HG03280 (cell line): ENCODE measurements at regions not wholly inside any gene's neighbourhood (a gene's known extent, or its start where the extent isn't known, plus 50 kb on each side); places are given as distances from the start of the nearest gene placed in this dataset.

Experiments
- ATAC-seq: cut with Tn5 transposase; IDR thresholded peaks from one replicate; pipeline ENCODE4 v1.9.1; 2021; ENCODE audit warnings: mild to moderate bottlenecking, moderate library complexity; ENCODE audit not compliant: unreplicated experiment

DNA sequence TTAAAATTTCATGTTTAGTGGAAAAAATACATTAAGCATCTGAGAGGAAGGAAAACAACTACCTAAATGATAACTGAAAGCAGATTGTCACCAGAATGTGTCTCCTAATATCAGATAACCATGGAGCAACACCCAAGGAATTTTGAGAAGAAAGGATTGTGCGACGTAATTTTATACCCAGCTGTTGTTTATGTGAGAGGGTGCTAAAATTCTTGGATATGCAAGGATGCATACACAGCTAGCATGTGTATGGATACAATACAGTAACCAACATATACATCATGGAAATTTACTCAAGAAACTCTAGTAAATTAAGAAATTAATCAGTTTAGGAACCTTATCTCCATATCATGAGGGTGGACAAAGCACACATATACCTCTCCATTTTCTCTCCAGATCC is 290.9 kb downstream of the HS3ST3A1 start:
- ATAC-seq = no peak

GRCh38 chr17:13306310-13306962 is 288.6 kb upstream of the ELAC2 start:
- ATAC-seq = no peak

DNA sequence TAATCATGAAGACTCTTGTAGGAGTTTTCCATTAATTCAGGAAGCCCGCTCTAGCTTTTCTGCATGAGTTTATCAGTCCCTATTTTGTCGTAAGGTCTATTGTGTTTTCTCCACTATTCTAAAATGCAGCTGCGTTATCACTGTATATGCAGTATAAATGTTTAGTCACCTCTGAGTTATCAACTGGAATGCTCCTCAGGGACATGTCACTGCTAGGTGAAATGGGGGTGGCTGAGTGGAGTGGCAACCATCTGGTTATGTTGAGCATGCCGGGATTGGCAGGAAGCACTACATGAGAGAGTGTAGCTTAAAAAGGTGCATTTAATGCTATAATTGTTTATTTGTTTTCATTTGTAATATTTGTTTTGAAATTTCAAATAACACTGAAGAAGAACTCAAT is 285.2 kb upstream of the ELAC2 start:
- no peak for ATAC-seq

DNA sequence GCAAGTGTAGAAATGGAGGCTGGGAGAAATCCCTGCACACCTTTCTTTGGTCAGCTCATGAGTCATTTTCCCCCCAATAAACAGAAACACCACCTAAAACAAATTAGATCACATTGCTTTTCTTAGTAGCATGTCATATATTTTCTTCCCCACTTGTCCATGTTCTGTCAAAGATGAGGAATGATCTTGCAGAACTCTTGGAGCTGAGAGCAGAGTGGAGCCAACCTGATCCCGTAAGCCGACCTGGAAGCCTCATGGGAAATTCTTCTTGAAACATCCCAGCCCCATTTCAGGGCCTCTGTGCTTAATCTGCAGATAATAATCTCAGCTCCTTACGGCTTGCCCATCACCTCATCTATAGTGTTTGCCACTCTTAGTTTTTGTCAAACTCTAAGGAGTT is 284.6 kb upstream of the ELAC2 start:
- no peak for ATAC-seq

DNA sequence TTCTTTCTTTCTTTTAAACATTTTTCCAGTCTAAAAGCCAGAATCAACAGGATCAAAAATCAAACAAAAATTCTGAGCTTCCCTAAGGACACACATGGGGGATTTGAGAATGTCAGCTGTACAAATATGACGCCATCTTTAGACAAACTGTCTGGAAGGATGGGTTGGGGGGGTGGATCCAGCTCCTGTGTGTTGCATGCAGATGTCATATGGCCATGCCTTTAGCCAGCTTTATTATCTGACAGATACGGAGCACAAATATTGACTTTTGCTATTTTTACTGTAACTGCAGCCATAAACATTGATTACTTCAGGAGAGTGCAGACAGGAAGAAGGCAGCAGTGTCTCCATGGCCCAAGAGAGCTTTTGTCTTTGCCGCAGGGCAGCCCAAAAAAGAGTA is 279.4 kb upstream of the ELAC2 start:
- no peak for ATAC-seq

DNA sequence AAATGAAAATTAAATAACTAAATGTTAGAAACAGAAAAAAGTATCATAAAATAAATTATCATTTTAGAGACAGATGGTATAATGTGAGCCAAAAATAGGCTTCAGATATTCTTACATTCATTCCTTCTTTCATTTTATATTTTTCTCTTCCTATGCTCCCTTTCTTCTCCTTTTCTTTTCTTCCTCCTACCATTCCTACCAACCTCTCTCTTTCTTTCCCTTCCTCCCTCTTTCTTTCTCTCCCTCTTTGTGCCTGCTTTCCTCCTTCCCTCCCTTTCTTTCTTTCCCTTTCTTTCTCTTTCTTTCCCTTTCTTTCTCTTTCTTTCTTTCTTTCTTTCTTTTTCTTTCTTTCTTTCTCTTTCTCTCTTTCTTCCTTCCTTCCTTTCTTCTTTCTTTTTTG is 275.6 kb upstream of the ELAC2 start:
- no peak for ATAC-seq

DNA sequence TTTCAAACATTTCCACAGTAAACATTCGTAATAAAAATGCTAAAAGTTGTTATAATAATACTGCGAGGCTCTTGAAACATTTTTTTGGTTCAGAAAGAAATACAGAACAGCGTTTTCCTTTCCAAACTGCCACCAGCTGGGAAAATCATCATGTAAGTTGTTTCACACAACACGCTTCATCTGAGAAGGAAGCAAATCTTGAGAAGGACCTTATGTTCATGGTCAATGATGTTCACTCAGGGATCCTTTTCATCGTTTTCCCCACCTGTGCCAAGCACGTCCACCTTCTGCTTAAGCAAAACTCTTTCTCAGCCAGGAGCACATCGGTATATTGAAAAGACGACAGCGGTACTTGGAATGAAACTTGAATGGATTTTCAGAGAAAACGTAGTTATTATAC is 274.5 kb upstream of the ELAC2 start:
- no peak for ATAC-seq

- no peak for ATAC-seq
These were observed 270.4 kb upstream of the ELAC2 start for GRCh38 chr17:13288248-13288647.

DNA sequence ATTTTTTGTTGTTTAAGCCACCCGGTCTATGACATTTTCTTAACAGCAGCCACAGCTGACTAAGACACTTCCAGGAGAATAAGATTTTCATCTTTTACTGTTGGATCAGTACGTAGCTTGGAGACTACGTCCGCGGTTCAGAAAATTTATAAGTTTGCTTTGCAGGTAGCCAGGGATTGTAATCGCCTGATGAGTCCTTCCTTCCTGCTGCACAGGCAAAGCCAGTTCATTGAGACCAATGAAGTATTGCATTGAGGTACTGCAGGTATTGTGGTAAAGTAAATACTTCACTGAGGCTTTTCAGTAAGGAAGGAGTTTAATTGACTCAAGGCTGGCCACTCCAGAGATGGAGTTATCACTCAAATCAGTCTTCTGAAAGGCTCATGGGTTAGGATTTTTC is 269.4 kb upstream of the ELAC2 start:
- ATAC-seq = no peak

DNA sequence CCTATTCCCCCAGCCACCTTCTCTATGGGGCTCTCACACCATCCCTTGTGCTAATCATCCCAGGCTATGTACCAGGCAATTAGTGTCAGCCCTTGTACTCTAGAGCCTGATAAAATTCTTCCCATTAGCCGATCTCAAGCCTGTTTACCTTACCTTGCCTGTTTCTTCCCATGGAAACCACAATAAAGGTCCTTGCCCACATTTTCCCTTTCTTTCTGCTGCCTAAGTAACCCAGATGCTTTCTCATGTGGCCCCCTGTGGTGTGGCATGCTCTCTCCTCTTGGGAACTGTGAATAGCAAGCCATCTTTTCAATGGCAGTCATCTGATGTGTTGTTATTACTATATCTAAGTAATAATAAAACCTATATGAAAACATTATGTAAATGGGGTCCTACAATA is 265.8 kb upstream of the ELAC2 start:
- no peak for ATAC-seq

- no peak for ATAC-seq
These were observed 263.8 kb upstream of the ELAC2 start for GRCh38 chr17:13281626-13282025.

DNA sequence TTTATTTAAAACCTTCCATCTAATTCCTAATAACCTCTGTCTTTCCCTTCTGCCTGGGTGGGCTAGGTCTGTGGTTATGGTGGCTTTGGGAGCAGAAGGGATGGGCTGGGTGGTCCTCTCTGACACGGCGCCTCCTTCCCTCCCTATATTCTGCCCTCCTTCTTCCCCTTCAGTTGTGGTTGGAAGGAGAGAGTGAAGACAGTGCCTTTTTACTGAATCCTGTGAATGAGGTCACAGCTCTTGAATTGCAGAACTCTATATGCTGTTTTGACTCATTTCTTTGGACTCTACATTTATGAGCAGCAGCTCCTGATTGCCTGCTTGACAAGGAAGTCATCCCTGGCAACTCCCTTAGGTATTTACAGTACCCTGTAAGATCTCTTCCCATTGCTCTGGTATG is 256.0 kb upstream of the ELAC2 start:
- ATAC-seq = no peak

- ATAC-seq = no peak
These were observed 254.5 kb upstream of the ELAC2 start for GRCh38 chr17:13272296-13272695.

DNA sequence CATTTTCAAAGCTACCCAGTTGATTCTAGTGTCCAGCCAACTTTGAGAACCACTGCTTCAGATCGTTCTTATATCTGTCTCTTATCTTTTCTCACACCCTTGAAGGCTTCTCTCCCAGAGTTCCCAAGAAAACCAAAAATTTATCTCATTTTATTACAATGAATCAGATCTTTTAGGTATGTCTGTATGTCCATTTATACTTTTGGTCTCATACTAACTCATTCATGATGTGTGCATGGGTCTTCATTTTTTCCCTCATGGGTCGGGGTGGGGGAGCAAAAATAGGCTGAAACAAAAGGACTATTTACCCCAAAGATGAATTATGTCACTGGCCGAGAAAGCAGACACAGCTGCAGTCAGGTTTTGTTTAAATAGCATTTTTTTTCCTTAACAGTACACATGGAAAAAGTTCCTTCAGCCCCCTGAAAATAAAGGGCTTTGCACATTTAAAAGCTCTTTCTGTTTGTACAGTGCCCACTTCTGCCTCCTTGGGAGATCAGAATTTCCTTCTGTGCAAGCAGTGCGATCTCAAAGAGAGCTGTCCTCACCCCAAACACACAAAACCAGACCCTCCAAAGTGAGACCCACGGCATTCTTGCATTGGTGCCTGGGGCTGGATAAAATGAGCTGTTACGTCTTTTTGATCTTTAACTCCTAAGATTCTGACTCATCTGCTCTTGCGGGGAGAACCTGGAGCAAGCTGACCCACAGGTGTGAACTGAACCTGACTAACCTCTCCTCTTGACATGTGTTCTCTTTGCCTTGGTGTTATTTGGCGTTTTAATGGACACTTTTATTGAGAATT is 251.2 kb upstream of the ELAC2 start:
- no peak for ATAC-seq

DNA sequence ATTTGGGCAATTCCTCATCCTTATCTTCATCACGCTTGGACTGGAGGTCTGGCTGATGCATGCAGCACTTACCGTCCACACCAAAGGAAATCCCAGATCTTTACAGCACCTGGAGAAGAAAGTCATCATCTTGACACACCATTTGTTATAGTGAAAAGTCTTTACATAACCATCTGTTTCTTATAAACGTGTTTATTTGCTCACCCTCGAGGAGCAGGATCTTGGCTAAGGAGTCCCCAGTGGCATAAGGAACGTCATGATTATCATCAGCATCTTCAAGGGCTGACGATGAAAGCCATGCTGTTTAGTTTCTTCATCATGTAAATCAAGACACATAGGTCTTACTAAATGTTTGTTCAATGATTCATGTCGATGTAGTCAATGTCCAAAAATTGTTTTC is 248.8 kb upstream of the ELAC2 start:
- ATAC-seq = no peak

- ATAC-seq = no peak
These were observed 247.5 kb upstream of the ELAC2 start for GRCh38 chr17:13265311-13265710.

DNA sequence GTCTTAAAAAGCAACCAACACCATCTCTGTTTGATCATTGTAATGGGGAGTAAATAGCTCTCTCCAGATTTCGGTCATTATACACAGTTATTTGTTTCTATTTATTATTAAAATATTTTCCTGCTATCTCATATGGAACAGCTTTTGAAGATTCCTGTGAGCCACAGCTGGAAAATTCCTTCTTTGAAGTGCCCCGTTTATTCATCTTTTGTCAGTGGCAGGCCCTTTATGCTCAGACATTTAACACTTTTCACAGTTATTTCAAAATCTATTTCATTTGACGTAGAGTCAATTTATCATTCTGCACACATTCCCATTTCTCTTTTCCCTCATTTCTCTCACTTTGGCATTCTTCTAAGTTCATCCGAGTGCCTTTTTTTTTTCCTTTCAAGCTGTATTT is 245.9 kb upstream of the ELAC2 start:
- ATAC-seq = no peak

DNA sequence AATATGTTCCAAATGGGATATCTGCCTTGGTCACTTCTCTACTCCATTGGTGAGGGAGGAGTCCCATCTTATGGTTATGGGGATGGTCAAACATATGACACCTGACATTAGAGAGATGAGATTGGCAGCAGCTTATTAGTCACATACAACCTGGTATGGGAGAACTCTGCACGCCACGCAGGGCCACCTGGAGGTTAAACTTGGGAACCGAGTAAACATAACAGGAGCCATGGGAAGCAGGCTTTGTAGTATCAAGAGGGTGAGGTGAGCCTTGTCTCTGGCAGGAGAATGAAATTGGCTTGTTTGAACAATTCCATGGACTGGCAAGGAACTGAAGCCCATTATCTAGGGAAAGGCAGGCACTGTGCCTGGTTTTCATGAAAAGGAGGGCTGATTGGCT is 238.7 kb upstream of the ELAC2 start:
- ATAC-seq = no peak

GRCh38 chr17:13253733-13254410 is 236.0 kb upstream of the ELAC2 start:
- ATAC-seq = no peak

DNA sequence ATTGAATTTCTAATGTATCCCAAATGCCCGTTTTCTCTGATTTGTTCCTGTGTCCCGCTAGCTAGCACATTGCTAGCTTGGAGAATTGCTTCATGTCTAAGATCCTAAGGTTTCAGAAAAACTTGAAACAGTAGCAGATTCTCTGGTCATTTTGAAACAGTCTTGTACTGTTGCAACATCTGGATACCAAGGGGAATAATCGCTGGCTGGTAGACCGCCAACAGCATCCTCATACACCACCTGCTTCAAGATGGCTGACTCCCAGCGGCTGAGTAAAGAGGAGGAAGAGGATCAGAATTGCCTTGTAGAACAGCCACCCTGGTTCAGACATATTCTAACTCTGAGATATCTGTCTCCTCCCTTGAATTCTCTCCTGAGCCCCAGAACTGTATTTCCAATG is 226.7 kb upstream of the ELAC2 start:
- no peak for ATAC-seq

DNA sequence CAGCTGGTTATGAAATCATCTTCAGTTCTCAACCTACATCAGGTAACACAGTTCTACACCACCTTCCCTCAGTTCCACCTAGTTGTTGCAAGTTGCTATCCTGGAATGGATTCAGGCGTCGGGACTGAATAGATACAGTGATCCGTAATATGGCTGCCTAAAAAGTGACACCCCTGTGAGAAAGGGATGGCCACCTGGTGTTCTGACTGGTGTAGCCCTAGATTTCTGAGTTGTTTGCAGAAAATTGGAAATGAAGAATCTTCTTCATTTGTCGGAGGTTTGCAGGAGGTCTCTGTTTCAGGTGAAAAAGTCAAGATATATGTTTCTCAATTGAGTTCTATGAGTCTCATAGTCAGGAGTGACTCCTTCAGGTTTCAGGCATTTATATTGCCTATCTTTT is 225.8 kb upstream of the ELAC2 start:
- no peak for ATAC-seq

DNA sequence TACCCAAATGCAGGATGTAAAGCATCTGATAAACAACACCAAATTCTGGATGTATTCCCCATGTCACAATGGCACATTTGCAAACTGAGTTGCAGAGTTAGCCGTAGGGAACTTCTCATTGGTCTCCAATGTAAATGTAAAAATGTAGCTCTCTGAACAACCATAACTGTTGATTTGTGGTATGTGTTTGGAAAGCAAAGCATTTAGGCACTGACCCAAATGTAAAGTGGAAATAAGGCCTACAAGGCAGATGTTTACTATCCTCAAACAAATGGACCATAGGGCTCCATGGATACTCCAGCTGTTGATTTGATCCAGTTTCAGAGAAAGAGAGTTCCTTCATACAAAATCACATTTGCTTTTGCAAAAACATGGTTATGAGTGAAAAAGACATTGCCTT is 223.0 kb upstream of the ELAC2 start:
- no peak for ATAC-seq
